ENCODE measurements at regions not wholly inside any gene's neighbourhood (a gene's known extent, or its start where the extent isn't known, plus 50 kb on each side); places are given as distances from the start of the nearest gene placed in this dataset.

DNA sequence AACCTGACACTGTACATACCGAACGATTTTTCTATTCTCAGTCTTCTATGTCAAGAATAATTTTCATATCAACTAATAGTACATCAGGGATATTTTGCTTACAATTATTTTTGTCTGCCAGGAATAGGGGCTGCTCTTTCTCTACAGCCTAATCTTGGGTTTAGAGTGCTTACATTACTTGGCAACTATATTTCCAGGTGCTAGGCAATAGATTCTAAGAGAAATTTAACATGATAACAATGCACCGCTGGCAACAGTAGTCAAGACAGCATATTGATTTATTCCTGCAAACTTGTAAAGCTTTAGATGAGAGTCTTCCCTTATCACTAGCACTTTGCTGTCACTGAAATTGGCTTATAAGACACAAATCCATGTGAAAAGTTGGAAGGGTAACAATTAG lies 935.9 kb downstream of the CDH11 start:
- in situ Hi-C loops (cut with HindIII; ENCODE audit: low pct_unique_long_range_greater_than_20kb, low sequenced_read_pairs) (no loop called here), intact Hi-C loops (cut with micrococcal nuclease; ENCODE audit: unreplicated experiment) (no loop called here)
- CTCF ChIA-PET, result no interaction called here
- ATAC-seq, result no peak
- Histone ChIP-seq H3K36me3 (ENCODE audit: control insufficient read depth, insufficient read depth, low read length) (no peaks in the 10 kb centered on the region), H3K4me3 (ENCODE audit: low read depth in 2 of 2, low read length in 2 of 2) (no peak overlapping the region), H3K27ac (ENCODE audit: low read length) (no peak overlapping the region), H3K9me3 (ENCODE audit: control insufficient read depth, insufficient read depth, low read depth, low read length) (no peaks in the 10 kb centered on the region), H3K4me1 (ENCODE audit: control insufficient read depth, insufficient read depth, low read length) (no peaks in the 10 kb centered on the region), H3K27me3 (ENCODE audit: control insufficient read depth, insufficient read depth, low read length) (no peaks in the 10 kb centered on the region)
- BruUV-seq (replicated peaks), result no TSS peak
- POLR2A ChIA-PET, result no interaction called here
- TF ChIP-seq, protein P1, sequence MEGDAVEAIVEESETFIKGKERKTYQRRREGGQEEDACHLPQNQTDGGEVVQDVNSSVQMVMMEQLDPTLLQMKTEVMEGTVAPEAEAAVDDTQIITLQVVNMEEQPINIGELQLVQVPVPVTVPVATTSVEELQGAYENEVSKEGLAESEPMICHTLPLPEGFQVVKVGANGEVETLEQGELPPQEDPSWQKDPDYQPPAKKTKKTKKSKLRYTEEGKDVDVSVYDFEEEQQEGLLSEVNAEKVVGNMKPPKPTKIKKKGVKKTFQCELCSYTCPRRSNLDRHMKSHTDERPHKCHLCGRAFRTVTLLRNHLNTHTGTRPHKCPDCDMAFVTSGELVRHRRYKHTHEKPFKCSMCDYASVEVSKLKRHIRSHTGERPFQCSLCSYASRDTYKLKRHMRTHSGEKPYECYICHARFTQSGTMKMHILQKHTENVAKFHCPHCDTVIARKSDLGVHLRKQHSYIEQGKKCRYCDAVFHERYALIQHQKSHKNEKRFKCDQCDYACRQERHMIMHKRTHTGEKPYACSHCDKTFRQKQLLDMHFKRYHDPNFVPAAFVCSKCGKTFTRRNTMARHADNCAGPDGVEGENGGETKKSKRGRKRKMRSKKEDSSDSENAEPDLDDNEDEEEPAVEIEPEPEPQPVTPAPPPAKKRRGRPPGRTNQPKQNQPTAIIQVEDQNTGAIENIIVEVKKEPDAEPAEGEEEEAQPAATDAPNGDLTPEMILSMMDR (IDR thresholded peaks at IDR 0.05), result no peak
- TF ChIP-seq, protein P2, sequence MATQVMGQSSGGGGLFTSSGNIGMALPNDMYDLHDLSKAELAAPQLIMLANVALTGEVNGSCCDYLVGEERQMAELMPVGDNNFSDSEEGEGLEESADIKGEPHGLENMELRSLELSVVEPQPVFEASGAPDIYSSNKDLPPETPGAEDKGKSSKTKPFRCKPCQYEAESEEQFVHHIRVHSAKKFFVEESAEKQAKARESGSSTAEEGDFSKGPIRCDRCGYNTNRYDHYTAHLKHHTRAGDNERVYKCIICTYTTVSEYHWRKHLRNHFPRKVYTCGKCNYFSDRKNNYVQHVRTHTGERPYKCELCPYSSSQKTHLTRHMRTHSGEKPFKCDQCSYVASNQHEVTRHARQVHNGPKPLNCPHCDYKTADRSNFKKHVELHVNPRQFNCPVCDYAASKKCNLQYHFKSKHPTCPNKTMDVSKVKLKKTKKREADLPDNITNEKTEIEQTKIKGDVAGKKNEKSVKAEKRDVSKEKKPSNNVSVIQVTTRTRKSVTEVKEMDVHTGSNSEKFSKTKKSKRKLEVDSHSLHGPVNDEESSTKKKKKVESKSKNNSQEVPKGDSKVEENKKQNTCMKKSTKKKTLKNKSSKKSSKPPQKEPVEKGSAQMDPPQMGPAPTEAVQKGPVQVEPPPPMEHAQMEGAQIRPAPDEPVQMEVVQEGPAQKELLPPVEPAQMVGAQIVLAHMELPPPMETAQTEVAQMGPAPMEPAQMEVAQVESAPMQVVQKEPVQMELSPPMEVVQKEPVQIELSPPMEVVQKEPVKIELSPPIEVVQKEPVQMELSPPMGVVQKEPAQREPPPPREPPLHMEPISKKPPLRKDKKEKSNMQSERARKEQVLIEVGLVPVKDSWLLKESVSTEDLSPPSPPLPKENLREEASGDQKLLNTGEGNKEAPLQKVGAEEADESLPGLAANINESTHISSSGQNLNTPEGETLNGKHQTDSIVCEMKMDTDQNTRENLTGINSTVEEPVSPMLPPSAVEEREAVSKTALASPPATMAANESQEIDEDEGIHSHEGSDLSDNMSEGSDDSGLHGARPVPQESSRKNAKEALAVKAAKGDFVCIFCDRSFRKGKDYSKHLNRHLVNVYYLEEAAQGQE (IDR thresholded peaks at IDR 0.05; ENCODE audit: insufficient read depth in 1 of 2, low read depth in 2 of 2, low read length in 1 of 2), result no peak
- DNase-seq (ENCODE audit: low read depth, low spot score), result no peak

DNA sequence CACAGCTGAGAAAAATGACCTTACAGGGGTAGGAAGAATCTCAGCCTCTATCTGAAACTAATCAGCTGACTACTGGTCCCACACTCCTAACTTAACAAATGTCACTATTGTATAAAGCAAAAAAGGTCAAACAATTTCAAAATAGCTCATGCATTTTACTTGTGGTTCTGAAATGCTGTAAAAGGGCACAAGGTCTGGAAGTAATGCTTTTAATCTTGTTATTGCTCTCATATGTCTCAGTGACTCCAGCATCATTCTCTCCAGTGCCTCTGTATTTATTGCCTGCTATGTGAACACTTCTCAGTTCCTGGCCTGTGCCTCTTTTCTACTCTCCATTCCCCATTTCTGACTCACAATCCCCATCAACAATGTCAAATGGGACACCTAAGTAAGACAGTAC lies 937.7 kb downstream of the CDH11 start:
- no peaks in the 10 kb centered on the region for H3K9me3 ChIP-seq (ENCODE audit: control insufficient read depth, insufficient read depth, low read depth, low read length)
- no TSS peak for BruUV-seq (replicated peaks)
- no peaks in the 10 kb centered on the region for H3K4me1 ChIP-seq (ENCODE audit: control insufficient read depth, insufficient read depth, low read length)
- no peaks in the 10 kb centered on the region for H3K27me3 ChIP-seq (ENCODE audit: control insufficient read depth, insufficient read depth, low read length)
- in situ Hi-C loops (cut with HindIII; ENCODE audit: low pct_unique_long_range_greater_than_20kb, low sequenced_read_pairs) (no loop called here), intact Hi-C loops (cut with micrococcal nuclease; ENCODE audit: unreplicated experiment) (no loop called here)
- H3K4me3 ChIP-seq (ENCODE audit: low read depth in 2 of 2, low read length in 2 of 2), result no peak overlapping the region
- TF ChIP-seq TCF7L2 (IDR thresholded peaks at IDR 0.05; ENCODE audit: low read depth, low read length) (no peak), POLR2AphosphoS5 (IDR thresholded peaks at IDR 0.05; ENCODE audit: low read depth, low read length) (no peak), SIN3A (IDR thresholded peaks at IDR 0.05; ENCODE audit: borderline replicate concordance, insufficient read depth, low read depth, low read length) (no peak)
- TF ChIP-seq, protein P2 (IDR thresholded peaks at IDR 0.05; ENCODE audit: insufficient read depth in 1 of 2, low read depth in 2 of 2, low read length in 1 of 2), result no peak
- TF ChIP-seq, protein P1 (IDR thresholded peaks at IDR 0.05), result no peak
- ChIA-PET CTCF (no interaction called here), POLR2A (no interaction called here)
- ATAC-seq (no peak), DNase-seq (ENCODE audit: low read depth, low spot score) (no peak)
- H3K27ac ChIP-seq (ENCODE audit: low read length), result no peak overlapping the region
- H3K36me3 ChIP-seq (ENCODE audit: control insufficient read depth, insufficient read depth, low read length), result no peaks in the 10 kb centered on the region
